Activated B cell treated with CpG ODN at 0.5 μM for 24 hours (primary cell): ENCODE measurements at regions not wholly inside any gene's neighbourhood (a gene's known extent, or its start where the extent isn't known, plus 50 kb on each side); places are given as distances from the start of the nearest gene placed in this dataset.

Source experiments
- ATAC-seq: fragments of 200-7000 bp; cut with Tn5 transposase; one replicate; pipeline ENCODE4 v1.10.0; 2021; ENCODE audit warnings: low read depth, mild to moderate bottlenecking, moderate library complexity
- CTCF ChIA-PET: fragments of 350-600 bp; sonication (Branson Sonifier 250); formaldehyde crosslinking; loops from one replicate; lab custom pipeline; 2021; ENCODE audit warnings: antibody characterized with exemption; lab: Charles Lee
- POLR2A ChIA-PET: fragments of 350-600 bp; sonication (Branson Sonifier 250); formaldehyde crosslinking; loops from one replicate; lab custom pipeline; 2021; ENCODE audit warnings: antibody characterized with exemption; lab: Charles Lee
- DNase-seq: peaks from one replicate; pipeline ENCODE4 v3.0.0; 2022
- H3K27ac Mint-ChIP-seq: one replicate; pipeline ENCODE4 v1.8.0; 2020; ENCODE audit warnings: mixed read lengths
- H3K27me3 Mint-ChIP-seq: one replicate; pipeline ENCODE4 v1.8.0; 2021; ENCODE audit warnings: mixed read lengths
- H3K36me3 Mint-ChIP-seq: one replicate; pipeline ENCODE4 v1.8.0; 2021; ENCODE audit warnings: low read depth, mixed read lengths
- H3K4me1 Mint-ChIP-seq: one replicate; pipeline ENCODE4 v1.8.0; 2021; ENCODE audit warnings: mixed read lengths
- H3K4me3 Mint-ChIP-seq: one replicate; pipeline ENCODE4 v1.8.0; 2020; ENCODE audit warnings: mild to moderate bottlenecking, mixed read lengths
- H3K9me3 Mint-ChIP-seq: one replicate; pipeline ENCODE4 v1.8.0; 2020; ENCODE audit warnings: mixed read lengths
- CTCF ChIP-seq: fragments of 200-600 bp; IDR thresholded peaks from one replicate; pipeline ENCODE4 v1.8.0; 2022; ENCODE audit warnings: antibody characterized with exemption, mild to moderate bottlenecking
- intact Hi-C: fragments of 100-400 bp; cut with micrococcal nuclease; formaldehyde crosslinking; loops from one replicate; pipeline ENCODE4 v1.15.1; 2024

- Mint-ChIP-seq H3K4me3 (no peak overlapping the region), H3K27ac (no peak overlapping the region), H3K36me3 (no peaks in the 10 kb centered on the region), H3K27me3 (no peaks in the 10 kb centered on the region), H3K9me3 (no peaks in the 10 kb centered on the region), H3K4me1 (no peaks in the 10 kb centered on the region)
- ChIA-PET POLR2A (no interaction called here), CTCF (no interaction called here)
- intact Hi-C loops, result no loop called here
- no peak for TF ChIP-seq CTCF
- ATAC-seq (no peak), DNase-seq (no peak)
These were observed 75.5 kb downstream of the HMX1 start for GRCh38 chr4:8796096-8796495.

- Mint-ChIP-seq H3K27ac (no peak overlapping the region), H3K27me3 (no peaks in the 10 kb centered on the region)
- POLR2A ChIA-PET, result no interaction called here
These were observed 76.5 kb downstream of the HMX1 start for GRCh38 chr4:8795140-8795539.

GRCh38 chr4:8794491-8794890 is 77.1 kb downstream of the HMX1 start:
- H3K4me1 Mint-ChIP-seq, result no peaks in the 10 kb centered on the region
- CTCF ChIA-PET, result no interaction called here

More at GRCh38 chr4:8795140-8795539, 76.5 kb downstream of the HMX1 start:
- ATAC-seq, result no peak
- Mint-ChIP-seq H3K4me3 (no peak overlapping the region), H3K9me3 (no peaks in the 10 kb centered on the region), H3K4me1 (no peaks in the 10 kb centered on the region), H3K36me3 (no peaks in the 10 kb centered on the region)
- no peak for DNase-seq
- TF ChIP-seq CTCF, result no peak
- CTCF ChIA-PET, result no interaction called here
- intact Hi-C loops, result no loop called here

GRCh38 chr4:8793571-8794160 is 78.0 kb downstream of the HMX1 start:
- no peak overlapping the region for H3K4me3 Mint-ChIP-seq
- H3K4me1 Mint-ChIP-seq, result no peaks in the 10 kb centered on the region
- intact Hi-C loops, result no loop called here
- no peak for DNase-seq
- no peaks in the 10 kb centered on the region for H3K9me3 Mint-ChIP-seq
- ChIA-PET POLR2A (no interaction called here), CTCF (no interaction called here)
- no peaks in the 10 kb centered on the region for H3K27me3 Mint-ChIP-seq
- no peaks in the 10 kb centered on the region for H3K36me3 Mint-ChIP-seq
- ATAC-seq, result no peak
- TF ChIP-seq CTCF, result no peak
- H3K27ac Mint-ChIP-seq, result no peak overlapping the region

More at GRCh38 chr4:8794491-8794890, 77.1 kb downstream of the HMX1 start:
- H3K4me3 Mint-ChIP-seq, result no peak overlapping the region
- H3K27me3 Mint-ChIP-seq, result no peaks in the 10 kb centered on the region
- ATAC-seq, result no peak
- H3K9me3 Mint-ChIP-seq, result no peaks in the 10 kb centered on the region
- intact Hi-C loops, result no loop called here
- no peak overlapping the region for H3K27ac Mint-ChIP-seq
- no peaks in the 10 kb centered on the region for H3K36me3 Mint-ChIP-seq
- POLR2A ChIA-PET, result no interaction called here
- no peak for DNase-seq
- TF ChIP-seq CTCF, result no peak

- ATAC-seq (no peak), DNase-seq (no peak)
- POLR2A ChIA-PET, result no interaction called here
- no peaks in the 10 kb centered on the region for H3K4me1 Mint-ChIP-seq
- no peaks in the 10 kb centered on the region for H3K9me3 Mint-ChIP-seq
- H3K27me3 Mint-ChIP-seq, result no peaks in the 10 kb centered on the region
- no peak overlapping the region for H3K27ac Mint-ChIP-seq
- no peak for TF ChIP-seq CTCF
- H3K36me3 Mint-ChIP-seq, result no peaks in the 10 kb centered on the region
- intact Hi-C loops, result no loop called here
- CTCF ChIA-PET, result no interaction called here
- H3K4me3 Mint-ChIP-seq, result no peak overlapping the region
These were observed 79.1 kb downstream of the HMX1 start for GRCh38 chr4:8792491-8792890.
